Bronchial epithelial cell (primary cell): ENCODE measurements at regions not wholly inside any gene's neighbourhood (a gene's known extent, or its start where the extent isn't known, plus 50 kb on each side); places are given as distances from the start of the nearest gene placed in this dataset.

Experiments
- DNase-seq: peaks from one replicate; pipeline ENCODE4 v3.0.0-alpha.2; 2010; ENCODE audit warnings: low read depth
- FAIRE-seq: peaks from 2 replicates; lab custom pipeline; 2011; peaks lifted over from hg19 to GRCh38; lab: Jason Lieb, UNC
- H3K27me3 ChIP-seq: 2 replicates; pipeline ENCODE4 v1.5.1; 2011; ENCODE audit warnings: low read length; ENCODE audit not compliant: control insufficient read depth, insufficient read depth
- H3K36me3 ChIP-seq: 2 replicates; pipeline ENCODE4 v1.5.1; 2011; ENCODE audit warnings: low read length; ENCODE audit not compliant: control insufficient read depth, insufficient read depth
- H3K4me3 ChIP-seq: 2 replicates; pipeline ENCODE4 v1.5.1; 2011; ENCODE audit warnings: mild to moderate bottlenecking, low read depth, low read length, control low read depth
- CTCF ChIP-seq: IDR thresholded peaks from 2 replicates; pipeline ENCODE4 v1.5.1; 2011; ENCODE audit warnings: mild to moderate bottlenecking, moderate library complexity, low read length, control low read depth, inconsistent platforms; ENCODE audit not compliant: insufficient read depth, severe bottlenecking

- FAIRE-seq (no peak), DNase-seq (no peak)
- H3K4me3 ChIP-seq = no peak overlapping the region
- no peaks in the 10 kb centered on the region for H3K36me3 ChIP-seq
- no peaks in the 10 kb centered on the region for H3K27me3 ChIP-seq
- TF ChIP-seq CTCF = no peak
Observed at GRCh38 chr3:35849496-35849895, 210.2 kb downstream of the ARPP21 start.

GRCh38 chr3:35849963-35850362 is 210.6 kb downstream of the ARPP21 start:
- Histone ChIP-seq H3K36me3 (no peaks in the 10 kb centered on the region), H3K4me3 (no peak overlapping the region), H3K27me3 (no peaks in the 10 kb centered on the region)
- DNase-seq (no peak), FAIRE-seq (no peak)
- no peak for TF ChIP-seq CTCF

- Histone ChIP-seq H3K27me3 (no peaks in the 10 kb centered on the region), H3K4me3 (no peak overlapping the region), H3K36me3 (no peaks in the 10 kb centered on the region)
- TF ChIP-seq CTCF = no peak
- no peak for FAIRE-seq
- DNase-seq = no peak
Observed at GRCh38 chr3:35857004-35857403, 217.7 kb downstream of the ARPP21 start.

DNA sequence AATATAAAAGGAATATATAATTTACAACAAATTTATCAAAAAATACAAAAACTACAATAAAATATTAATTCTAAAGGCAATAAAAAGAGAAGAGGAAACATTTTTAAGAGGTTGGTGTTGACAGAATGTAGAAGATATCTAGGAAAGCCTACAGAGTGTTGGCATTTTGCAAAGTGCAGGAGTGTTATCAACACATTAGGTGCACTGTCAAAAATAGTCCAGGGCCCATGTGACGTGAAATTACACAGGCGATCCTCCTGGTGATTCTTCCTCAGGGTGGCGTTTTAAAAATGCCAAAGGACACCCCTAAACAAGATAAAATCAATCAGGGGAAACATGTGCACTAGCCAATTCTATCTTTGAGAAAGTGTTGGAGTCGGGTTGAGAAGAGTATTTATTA is 222.7 kb downstream of the ARPP21 start:
- Histone ChIP-seq H3K27me3 (no peaks in the 10 kb centered on the region), H3K4me3 (no peak overlapping the region), H3K36me3 (no peaks in the 10 kb centered on the region)
- DNase-seq (no peak), FAIRE-seq (no peak)
- TF ChIP-seq CTCF = no peak

DNA sequence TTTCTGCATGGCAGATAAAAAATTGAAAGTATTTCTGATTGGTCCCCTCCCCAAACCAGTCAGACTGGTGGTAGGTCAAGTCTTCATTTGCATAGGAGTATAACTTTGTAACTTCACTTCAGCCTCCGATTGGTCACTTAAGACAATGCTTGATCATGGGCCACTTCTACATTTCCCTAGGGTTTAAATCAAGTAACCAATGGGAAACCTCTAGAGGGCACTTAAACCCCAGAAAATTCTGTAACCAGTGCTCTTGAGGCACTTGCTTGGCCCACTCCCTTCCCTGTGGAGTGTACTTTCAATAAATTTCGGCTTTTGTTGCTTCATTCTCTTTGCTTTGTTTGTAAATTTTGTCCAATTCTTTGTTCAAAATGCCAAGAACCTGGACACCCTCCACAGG is 225.5 kb downstream of the ARPP21 start:
- H3K27me3 ChIP-seq = no peaks in the 10 kb centered on the region
- H3K4me3 ChIP-seq = no peak overlapping the region
- no peak for TF ChIP-seq CTCF
- FAIRE-seq (no peak), DNase-seq (no peak)
- H3K36me3 ChIP-seq = no peaks in the 10 kb centered on the region

- no peaks in the 10 kb centered on the region for H3K27me3 ChIP-seq
- DNase-seq (no peak), FAIRE-seq (no peak)
- TF ChIP-seq CTCF = no peak
- H3K4me3 ChIP-seq = no peak overlapping the region
- no peaks in the 10 kb centered on the region for H3K36me3 ChIP-seq
Observed at GRCh38 chr3:35867791-35868190, 228.5 kb downstream of the ARPP21 start.
